HG03442 (cell line): ENCODE measurements at regions not wholly inside any gene's neighbourhood (a gene's known extent, or its start where the extent isn't known, plus 50 kb on each side); places are given as distances from the start of the nearest gene placed in this dataset.
A peak's percentile ranks its signal among the peaks of the same experiment; 100 is the strongest.
"Not testable (repeated sequence)": the region's sequence is repeated elsewhere in the genome, so short reads cannot be mapped to it uniquely, and the experiment has no call there.

Source experiments
- ATAC-seq: cut with Tn5 transposase; IDR thresholded peaks from one replicate; pipeline ENCODE4 v1.9.1; 2021; ENCODE audit warnings: mild to moderate bottlenecking, moderate library complexity; ENCODE audit not compliant: unreplicated experiment

- not testable (repeated sequence) for ATAC-seq
Measured at GRCh38 chrX:149420566-149420965, 84.5 kb downstream of the IDS start.

DNA sequence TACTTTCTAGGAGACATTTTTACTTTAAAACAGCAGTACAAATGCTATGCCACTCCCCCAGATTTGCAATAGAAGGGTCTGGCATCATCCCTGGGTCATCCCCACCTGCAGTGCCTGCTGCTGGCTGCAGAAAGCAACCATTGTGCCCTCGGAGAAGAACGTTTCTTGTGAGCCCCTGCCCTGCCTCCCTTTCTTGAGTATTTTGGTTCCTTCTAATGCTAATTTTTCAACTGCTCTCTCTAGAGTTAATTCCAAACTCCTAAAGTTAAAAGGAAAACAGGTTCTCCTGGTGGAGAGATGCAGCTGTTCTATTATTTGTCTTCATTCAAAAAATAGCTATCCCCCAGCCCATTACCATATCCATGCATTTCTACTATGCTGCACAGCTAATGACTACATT is 107.1 kb downstream of the IDS start:
- no peak for ATAC-seq

GRCh38 chrX:149392921-149393320 is 112.2 kb downstream of the IDS start:
- no peak for ATAC-seq

GRCh38 chrX:149383852-149384251 is 121.3 kb downstream of the IDS start:
- ATAC-seq = no peak

GRCh38 chrX:149374751-149375150 is 130.4 kb downstream of the IDS start:
- peak; percentile 49 for ATAC-seq

DNA sequence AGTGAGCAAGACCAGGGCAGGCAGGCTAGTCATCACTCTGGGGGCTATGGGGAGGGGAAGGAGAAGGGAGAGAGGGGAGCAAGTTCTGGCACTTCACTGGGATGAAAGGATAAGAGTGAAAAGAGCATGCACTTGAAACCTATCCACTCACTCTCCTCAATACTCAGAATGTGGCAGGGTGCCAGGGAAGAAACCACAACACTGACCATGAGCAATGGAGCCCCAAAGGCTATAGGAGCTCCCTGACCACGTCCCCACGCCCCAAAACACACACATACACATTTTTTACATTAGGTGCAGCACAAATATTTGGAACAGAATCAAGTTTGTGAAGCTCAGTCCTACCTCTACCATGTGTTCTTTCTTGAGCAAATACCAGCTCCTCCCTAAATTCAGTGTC is 132.2 kb downstream of the IDS start:
- no peak for ATAC-seq

DNA sequence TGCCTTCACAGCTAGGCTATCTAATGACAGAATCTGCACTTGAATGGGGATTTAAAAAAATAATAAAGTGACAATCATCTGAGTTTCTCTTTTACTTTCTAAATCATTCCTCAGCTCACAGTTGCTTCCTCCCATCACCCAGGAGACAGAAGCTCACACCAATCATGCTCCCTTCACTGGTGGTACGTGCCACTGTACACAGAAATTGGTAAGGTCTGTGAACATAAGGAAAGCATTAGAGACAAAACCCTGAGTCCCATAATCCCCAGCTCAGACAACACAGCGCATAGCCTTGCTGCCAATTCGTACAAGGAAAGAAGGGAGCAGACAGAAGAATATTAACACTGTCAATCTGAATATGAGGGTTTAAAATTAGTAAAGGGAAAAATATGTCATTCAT is 133.1 kb downstream of the IDS start:
- peak; percentile 67 for ATAC-seq

- no peak for ATAC-seq
Measured at GRCh38 chrX:149370097-149370496, 135.0 kb downstream of the IDS start.

DNA sequence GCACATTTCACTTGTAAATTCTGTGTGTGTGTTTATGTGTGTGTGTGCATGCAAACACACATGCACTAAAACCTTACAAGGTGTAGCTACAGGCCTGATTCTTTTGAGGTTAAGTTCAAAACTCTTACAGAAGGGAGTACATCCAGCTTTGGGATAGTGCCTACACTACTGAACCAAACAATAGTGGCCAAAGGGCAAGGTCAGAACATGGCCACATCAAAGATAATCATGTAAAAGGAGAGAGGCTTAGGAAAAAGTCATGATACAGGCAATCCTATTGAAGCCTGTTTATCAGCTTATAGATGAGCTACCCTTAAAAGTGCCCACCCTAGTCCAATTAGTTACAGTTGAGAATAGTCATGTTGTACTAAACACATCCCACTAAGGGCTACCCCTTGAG is 139.6 kb downstream of the IDS start:
- no peak for ATAC-seq

DNA sequence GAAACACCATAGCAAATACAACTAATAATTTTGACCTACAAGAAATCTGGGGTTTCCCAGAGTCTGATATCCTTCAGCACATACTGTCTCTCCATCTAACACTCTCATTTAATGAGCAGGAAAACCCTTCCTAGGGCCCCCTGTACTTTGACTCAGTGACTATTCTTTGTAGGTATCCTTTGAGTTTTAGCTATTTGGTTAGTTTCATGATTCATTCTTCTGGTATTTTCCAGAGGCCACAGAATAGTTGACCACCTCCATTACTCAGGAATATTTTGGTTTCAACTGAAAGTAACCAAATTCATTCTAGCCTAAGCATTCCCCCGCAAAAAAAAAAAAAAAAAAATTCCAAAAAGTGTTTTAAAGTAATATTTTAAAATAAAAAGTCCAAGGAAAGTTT is 140.0 kb downstream of the IDS start:
- no peak for ATAC-seq

DNA sequence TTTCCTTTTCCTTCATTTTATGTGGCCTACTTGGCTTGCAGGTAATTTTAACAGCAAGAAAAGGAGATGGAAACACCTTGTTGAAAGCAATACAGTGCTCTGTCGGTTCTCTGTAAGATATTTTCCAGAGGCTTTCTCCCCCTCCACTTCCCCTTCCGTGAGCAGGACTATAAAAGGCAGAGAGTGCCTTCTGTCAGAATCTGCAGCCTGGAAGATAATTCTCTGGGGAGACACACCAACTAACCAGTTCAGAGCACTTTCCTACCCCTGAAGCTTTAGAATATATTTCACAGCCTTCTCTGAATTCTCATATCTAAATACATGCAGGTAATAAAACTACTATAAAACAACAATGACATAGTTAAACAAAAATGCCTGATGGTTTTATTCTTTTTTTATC is 141.1 kb downstream of the IDS start:
- no peak for ATAC-seq

DNA sequence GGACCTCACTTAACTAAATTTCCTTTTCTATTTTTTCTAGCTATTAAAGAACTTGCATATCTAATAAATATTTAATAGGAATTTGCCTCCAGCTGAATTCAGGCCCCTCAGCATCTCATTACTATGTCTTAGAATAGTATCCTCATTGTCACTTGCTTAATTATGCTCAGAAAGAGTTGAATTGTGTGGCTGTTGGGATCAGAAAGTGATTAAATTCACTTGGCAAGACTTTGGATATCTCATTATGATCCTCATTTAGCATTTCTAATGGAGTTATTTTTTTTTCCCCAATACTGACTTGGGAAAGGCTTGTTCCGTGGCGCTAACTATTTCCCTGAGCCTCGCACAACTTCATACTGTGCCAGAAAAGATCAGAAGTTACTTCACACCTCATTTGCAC is 158.8 kb downstream of the IDS start:
- ATAC-seq = no peak

GRCh38 chrX:149322316-149322715 is 182.8 kb downstream of the IDS start:
- ATAC-seq = no peak

DNA sequence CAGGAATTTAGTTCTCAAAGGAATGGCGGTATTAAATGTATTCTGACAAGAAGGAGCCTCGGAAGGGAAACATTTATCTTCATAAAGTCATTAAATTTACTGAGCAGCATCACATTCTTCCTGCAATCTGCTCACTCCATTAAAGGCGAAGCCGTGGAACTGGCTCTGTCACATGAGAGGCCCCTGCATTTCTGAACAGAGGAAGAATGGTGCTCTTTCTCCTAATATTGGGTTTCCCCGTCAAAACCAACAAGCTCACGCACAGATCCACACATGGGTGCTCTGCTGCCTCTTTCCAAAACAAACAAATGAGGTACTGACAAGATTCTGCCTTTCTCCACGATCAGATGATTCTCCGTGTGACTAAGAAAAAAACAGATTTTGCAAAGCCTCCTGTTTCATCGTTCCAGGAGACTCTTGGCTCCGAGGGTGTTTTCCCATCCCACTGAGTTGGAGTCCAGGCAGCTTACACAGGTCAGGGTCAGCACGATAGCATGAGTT is 191.2 kb downstream of the IDS start:
- no peak for ATAC-seq

DNA sequence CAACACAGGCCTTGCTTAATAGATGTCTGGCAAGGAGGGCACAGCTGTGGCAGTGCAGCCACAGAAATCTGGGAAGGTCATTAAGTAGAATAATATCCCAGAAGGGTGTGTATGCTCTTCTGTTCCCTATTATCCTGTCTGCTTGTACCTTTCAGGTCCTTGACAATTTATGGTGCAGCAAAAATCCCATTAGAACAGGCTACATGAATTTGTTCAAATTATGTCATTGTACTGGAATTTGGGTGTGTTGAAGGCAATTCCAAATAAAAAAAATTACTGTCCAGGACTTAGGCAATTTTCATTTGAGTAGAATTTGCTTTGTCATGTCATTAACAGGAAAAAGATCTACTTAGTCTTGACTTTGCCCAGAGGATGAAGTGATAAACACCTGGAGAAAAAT is 192.1 kb downstream of the IDS start:
- ATAC-seq = no peak

DNA sequence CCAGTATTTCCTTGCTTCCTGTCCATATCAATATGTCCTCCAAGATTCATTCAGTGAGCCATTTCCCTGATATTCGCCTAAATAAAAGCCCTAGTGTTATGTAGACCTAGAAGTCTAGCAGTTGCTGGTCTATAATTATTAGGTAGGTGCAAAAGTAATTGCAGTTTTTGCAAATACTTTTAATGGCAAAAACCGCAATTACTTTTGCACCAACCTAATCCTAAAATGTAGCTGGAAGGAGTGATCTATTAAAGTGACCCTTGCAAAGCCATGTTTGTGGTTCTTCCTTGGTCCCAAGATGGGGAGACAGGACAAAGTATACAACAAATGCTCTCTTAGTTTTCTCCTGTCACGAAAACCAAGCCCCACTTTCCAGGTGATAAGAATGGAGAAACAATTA is 193.0 kb downstream of the IDS start:
- ATAC-seq = no peak

GRCh38 chrX:149302705-149303104 is 202.4 kb downstream of the IDS start:
- ATAC-seq = no peak

GRCh38 chrX:149298111-149298510 is 207.0 kb downstream of the IDS start:
- ATAC-seq = no peak

GRCh38 chrX:149296092-149296491 is 209.0 kb downstream of the IDS start:
- ATAC-seq = no peak

- ATAC-seq = peak; percentile 49
Measured at GRCh38 chrX:149286940-149287349, 218.2 kb downstream of the IDS start.

DNA sequence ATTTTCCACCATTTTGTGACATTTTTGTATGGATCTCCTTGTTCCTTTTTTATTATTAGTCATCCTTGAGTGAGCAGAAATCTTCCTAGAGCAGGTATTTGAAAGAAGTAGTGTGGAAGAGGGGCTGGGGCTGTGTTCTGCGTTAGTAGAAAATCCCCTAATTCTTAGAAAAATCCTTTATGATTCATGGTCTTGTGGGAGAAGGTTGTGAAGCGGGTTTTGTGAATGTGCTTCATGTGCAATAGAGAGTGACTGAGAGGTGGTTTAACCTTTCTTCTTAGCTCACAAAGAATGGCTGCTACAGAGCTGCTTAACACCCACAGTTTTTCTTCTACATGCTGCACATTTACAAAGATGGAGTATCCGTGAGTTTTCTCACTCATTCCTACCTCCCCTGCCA is 220.5 kb downstream of the IDS start:
- ATAC-seq = no peak

GRCh38 chrX:149283853-149284252 is 221.3 kb downstream of the IDS start:
- no peak for ATAC-seq

DNA sequence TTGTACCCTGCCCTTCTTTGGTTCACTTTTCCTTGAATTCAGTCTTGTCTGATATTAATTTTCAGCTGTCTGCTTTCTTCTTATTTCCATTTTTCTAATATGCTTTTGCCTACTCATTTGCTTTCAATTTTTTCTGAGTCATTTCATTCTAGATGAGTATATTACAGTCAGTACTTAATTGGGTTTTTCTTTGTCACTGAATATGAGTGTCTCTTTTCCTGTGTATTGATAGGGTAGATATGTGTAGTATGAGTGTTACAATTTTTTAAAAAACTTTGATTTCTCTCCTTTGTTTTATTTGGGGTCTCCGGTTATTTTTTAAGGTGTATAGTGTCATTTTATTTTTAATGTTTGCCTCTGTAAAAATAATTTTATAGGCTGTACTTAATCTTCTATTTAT is 222.2 kb downstream of the IDS start:
- no peak for ATAC-seq

- ATAC-seq = no peak
Measured at GRCh38 chrX:149280011-149280410, 225.1 kb downstream of the IDS start.
